ENCODE measurements at regions not wholly inside any gene's neighbourhood (a gene's known extent, or its start where the extent isn't known, plus 50 kb on each side); places are given as distances from the start of the nearest gene placed in this dataset.
"Not testable (repeated sequence)": the region's sequence is repeated elsewhere in the genome, so short reads cannot be mapped to it uniquely, and the experiment has no call there.

DNA sequence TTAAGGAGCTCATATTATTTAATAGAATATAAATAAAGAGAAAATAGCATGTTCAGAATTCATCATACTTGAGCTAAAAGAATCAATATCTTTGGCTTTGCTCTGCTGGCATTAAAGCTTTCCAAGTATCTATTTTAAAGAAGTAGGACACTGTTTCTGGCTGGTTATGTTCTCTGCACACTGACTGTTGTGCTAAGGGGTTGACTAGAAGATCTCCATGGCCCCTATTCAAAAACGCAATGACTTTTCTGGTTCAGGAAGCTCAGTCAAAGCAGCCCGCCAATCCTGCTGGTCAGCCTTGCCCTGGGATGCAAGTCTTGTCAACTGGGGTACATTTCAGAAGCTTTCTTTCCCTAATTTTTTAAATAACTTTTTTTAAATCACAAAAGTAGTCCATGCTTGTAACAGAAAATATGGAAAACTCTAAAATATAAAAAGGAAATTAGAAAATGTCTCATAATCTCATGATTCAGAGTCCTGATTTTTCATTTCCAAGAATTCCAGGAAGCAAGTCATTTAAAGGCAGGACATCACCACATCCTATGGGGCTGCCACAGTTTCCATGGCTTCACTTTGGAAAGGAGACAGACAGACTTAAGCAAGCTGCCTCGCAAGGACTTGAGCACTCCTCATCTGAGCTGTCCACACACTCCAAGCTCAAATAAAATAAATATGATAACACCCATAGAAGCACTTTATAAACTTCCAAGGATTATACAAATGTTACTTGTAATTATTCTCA is 195.1 kb downstream of the TXNL1 start:
- no peak for DNase-seq (ENCODE audit: low spot score)

- DNase-seq (ENCODE audit: low spot score): not testable (repeated sequence)
Observed at GRCh38 chr18:56438480-56438879, 199.9 kb downstream of the TXNL1 start.

GRCh38 chr18:56436651-56437050 is 201.7 kb downstream of the TXNL1 start:
- no peak for DNase-seq (ENCODE audit: low spot score)

DNA sequence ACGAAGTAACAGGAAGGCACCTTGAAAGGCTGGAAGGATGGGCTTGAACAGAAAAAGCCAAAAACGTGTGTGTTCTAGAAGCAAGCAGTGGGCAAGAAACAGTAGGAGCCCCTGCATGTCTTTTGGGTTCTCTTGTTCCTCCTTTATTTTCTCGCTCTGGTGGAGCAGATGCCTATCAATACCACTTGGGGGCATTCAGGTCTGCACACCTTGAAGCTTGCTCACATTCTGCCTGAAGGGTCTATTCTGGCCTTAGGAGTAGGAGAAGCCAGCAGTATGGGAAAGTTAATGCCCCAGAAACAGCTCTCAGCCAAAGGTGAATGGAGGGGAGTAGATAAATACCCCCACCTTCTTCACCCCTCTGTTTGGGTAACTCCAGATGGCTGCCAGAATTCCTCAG is 204.5 kb downstream of the TXNL1 start:
- no peak for DNase-seq (ENCODE audit: low spot score)

- DNase-seq (ENCODE audit: low spot score): no peak
Observed at GRCh38 chr18:56431551-56431950, 206.8 kb downstream of the TXNL1 start.

DNA sequence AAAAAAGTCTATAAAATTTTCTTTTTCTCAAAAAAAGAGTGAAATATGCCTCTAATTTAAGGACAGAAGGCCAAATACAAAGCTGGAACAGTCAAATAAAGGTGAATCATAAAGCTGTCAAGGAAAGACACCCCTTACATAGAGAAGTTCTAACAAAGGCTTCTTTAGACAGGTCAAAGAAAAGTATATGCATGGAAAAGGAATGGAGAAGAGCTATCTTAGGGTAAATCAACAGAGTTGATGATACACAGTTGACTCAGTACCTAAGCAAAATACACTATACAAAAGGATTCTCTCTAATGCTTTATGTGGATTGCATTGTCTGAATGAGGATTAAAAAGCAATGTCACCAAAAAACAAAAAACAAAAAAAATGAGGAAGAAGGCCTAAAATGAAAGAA is 214.8 kb downstream of the TXNL1 start:
- DNase-seq (ENCODE audit: low spot score): no peak

DNA sequence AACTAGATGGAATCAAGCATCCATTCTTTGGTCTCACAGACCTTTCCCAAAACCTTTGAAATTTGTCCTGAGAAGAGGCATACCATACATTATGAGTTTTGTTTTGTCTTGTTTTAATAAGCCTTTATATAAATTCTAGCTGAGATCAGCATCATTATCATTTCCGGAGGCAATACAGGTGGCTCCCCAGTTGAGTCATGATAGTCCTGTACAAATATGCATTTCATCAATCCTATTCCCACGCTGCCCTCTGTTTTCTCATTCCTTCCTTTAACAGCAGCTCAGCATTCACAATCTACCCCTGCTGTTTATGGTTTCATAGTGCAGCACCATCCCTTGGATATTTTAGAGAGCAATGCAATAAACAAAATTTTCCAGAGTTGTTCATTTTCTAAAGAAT is 216.7 kb downstream of the TXNL1 start:
- DNase-seq (ENCODE audit: low spot score): no peak

GRCh38 chr18:56420868-56421267 is 217.5 kb downstream of the TXNL1 start:
- DNase-seq (ENCODE audit: low spot score): not testable (repeated sequence)

- DNase-seq (ENCODE audit: low spot score): no peak
Observed at GRCh38 chr18:56414357-56414756, 224.0 kb downstream of the TXNL1 start.

DNA sequence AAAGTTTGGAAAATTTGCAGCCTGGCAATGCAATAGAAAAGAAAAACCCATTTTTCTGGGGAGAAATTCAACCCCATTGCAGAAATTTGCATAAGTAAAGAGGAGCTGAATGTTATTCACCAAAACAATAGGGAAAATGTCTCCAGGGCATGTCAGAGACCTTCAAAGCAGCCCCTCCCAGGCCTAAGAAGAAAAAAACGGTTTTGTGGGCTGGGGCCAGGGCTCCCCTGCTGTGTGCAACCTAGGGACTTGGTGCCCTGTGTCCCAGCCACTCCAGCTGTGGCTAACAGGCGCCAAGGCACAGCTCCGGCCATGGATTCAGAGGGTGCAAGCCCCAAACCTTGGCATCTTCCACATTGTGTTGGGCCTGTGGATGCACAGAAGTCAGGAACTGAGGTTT is 224.5 kb downstream of the TXNL1 start:
- no peak for DNase-seq (ENCODE audit: low spot score)

DNA sequence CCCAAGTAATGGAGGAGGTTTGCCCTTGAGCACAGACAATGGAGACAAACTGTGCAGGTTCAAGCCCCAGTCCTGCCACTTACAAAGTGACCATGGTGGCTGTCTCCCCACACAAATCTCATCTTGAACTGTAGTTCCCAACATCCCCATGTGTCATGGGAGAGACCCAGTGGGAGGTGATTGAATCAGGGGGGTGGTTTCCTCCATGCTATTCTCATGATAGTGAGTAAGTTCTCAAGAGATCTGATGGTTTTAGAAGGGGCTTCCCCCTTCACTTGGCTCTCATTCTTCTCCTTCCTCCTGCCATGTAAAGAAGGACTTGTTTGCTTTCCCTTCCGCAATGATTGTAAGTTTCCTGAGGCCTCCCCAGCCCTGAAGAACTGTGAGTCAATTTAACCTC is 225.4 kb downstream of the TXNL1 start:
- DNase-seq (ENCODE audit: low spot score): no peak

DNA sequence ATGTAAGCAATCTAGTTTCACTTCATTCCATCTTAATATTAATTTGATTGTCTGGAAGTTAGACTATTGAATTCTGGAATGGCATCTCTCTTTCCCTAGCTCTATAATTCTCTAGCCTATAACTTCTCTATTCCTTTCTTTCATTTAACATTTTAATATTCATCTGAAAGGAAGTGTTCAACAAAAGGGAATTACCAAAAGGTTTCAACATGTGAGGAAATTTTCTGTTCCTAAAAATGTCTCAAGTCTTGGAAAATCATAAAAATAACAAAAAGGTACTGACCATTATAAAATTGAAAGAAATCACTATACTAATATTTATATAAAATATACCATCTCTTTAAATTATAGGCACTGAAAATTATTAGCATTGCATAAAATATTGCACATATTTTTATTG is 228.7 kb downstream of the TXNL1 start:
- no peak for DNase-seq (ENCODE audit: low spot score)

DNA sequence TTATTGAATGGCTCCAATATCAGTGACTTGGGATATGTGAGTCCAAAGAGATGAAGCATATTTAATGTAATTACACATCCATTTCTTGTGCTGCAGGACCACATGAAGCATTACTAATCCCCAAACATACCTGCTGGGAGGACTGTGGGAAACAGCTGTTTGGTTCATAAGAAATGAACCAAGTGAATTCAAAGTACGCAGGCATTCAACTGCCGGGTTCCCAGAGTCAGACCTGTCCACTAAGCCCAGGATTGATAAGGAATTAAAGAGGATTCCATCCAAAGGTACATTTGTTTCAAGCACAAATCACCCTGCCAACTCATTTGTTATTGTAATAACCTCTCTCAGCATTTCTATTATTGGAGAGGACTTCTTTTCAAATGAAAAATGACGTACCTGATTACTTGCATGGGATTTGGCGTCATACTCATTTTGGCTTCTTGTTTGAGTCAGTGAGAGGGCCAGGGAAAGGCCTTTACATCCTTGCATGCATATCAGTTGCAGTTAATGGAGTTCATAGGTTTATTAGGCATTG is 230.7 kb downstream of the TXNL1 start:
- DNase-seq (ENCODE audit: low spot score): no peak

DNA sequence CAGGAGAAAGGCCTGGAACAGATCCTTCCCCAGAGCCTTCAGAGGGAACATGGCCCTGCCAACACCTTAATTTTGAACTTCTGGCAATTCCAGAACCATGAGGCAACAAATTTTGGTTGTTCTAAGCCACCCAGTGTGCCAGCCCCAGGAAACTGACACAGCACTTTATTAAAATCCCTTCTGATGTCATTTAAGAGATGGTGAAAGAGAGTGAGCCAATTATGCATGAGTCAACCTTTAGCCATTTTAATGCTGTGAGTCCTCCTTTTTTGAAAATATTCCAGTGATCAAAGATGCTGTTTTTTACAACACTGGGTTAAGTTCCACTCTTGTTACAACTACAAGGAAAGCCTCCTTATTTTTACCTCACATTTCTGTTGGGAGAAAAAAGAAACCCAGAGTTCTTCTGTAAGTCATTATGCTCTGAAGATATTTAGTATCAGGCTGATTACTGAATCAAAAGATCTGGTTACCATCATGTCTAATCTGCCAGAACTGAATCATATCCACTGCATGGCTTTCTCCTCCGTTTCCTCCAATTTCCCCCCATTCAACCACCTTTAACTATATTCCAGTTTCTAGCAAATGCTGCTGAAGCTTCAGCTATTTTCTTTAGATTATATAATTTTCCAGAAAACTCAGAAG is 235.4 kb downstream of the TXNL1 start:
- no peak for DNase-seq (ENCODE audit: low spot score)

GRCh38 chr18:56393870-56394269 is 244.5 kb downstream of the TXNL1 start:
- DNase-seq (ENCODE audit: low spot score): no peak

DNA sequence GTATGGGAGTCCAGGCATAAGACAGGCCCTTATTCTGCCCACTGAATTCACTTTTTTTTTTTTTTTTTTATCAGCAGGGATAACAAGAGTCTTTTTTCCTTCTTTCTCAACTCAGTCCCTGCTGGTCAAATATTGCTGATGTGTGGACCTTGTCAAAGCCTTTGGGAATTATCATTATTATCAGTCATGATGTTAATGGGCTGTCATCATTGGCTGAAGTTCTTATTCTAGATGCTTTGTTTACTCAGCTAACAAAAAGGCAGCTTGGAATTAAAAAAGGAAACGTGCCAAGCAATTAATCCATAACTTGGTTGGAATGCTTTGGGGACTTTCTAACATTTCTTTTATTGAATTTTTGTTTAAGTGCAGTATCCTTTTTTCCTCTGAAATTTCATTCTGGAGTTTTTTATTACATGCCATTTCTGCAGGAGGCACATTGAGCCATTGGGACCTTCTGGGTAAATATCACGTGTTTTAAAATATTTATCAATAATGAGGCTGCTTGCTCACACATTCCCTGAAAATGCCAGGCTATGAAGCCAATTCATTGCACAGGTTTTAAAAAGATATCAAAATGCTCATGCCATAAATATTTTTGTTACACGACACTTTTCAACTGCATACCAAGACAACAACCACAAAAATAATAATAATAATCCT is 246.3 kb downstream of the TXNL1 start:
- DNase-seq (ENCODE audit: low spot score): no peak

DNA sequence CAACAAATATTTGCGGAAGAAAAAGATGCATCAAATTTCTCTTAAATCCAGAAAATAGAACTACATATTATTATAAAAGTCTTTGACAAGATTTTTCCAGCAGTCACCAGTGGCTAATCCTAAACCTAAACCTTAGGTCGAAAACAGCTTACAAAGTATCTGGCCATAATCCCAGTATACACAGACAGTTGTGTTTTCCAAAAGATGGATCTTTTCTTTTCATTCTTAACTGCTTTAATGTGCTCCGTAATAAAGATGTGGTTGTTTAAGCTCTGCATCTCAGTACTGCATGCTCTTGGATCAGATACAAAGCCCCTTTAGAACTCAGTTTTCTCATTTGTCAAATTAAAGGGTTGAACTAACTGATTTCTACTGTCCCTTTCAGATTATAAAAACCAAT is 247.8 kb downstream of the TXNL1 start:
- DNase-seq (ENCODE audit: low spot score): no peak

GRCh38 chr18:56389190-56389589 is 249.2 kb downstream of the TXNL1 start:
- DNase-seq (ENCODE audit: low spot score): no peak

GRCh38 chr18:56388571-56388970 is 249.8 kb downstream of the TXNL1 start:
- no peak for DNase-seq (ENCODE audit: low spot score)

GRCh38 chr18:56386856-56387255 is 251.5 kb downstream of the TXNL1 start:
- DNase-seq (ENCODE audit: low spot score): no peak

DNA sequence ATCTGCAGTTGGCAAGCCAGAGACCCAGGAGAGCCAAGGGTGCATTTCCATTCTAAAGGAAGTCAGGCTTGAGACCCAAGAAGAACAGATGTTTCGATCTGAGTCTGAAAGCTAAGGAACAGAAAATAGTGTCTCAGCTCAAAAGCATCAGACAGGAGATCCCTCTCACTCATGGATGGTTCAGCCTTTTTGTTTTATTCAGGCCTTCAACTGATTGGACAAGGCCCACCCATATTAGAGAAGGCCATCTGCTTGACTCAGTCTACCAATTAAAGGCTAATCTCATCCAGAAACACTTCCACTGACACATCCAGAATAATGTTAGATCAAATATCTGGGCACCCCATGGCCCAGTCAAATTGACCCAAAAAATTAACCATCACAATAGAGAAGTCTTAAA is 255.0 kb downstream of the TXNL1 start:
- DNase-seq (ENCODE audit: low spot score): no peak

DNA sequence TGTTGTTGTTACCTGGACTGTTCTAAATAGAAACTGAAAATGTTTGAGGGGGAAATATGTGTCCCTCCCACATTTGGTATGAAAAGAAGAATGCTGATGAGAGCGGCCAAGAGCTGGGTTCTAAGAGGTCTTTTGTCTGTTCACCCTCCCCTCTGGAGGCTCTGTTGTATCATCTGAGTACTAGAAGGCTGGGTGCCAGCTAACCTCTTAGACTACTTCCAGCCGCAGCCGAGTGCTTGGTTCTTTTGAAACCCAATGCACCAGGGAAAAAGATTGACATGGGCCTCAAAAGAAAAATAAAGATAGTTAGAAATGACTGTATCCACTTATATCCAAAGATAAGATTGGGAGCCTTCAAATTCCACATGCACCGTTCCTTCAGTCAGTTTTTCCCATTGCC is 255.9 kb downstream of the TXNL1 start:
- no peak for DNase-seq (ENCODE audit: low spot score)

DNA sequence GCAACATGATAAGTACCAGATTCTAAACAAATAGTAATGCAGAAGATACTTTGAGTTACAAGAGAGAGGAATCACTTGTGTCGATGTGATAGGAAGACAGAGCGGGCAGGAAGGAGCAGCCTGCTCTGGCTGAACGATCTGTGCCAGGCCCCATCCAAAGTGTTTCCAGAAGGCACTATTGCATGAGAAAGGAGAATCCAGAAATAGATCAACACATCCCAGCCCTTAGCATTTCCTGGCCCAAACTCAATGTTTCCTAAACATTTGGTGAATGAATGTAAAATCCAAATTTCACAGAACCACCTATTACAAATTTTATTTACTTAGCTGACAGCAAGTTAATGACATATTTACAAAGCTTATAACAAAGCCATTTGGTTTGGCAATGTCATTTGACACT is 257.2 kb downstream of the TXNL1 start:
- DNase-seq (ENCODE audit: low spot score): no peak

All from HuH-7.5 (cell line).